GM12891 (cell line): ENCODE measurements at regions not wholly inside any gene's neighbourhood (a gene's known extent, or its start where the extent isn't known, plus 50 kb on each side); places are given as distances from the start of the nearest gene placed in this dataset.

Source experiments
- POLR2A ChIP-seq: IDR thresholded peaks from 2 replicates; pipeline ENCODE4 v1.6.1; 2011; ENCODE audit warnings: low read depth, low read length, control low read depth
- POLR2AphosphoS5 ChIP-seq: IDR thresholded peaks from 2 replicates; pipeline ENCODE4 v1.6.1; 2011; ENCODE audit warnings: low read depth, low read length, control low read depth

DNA sequence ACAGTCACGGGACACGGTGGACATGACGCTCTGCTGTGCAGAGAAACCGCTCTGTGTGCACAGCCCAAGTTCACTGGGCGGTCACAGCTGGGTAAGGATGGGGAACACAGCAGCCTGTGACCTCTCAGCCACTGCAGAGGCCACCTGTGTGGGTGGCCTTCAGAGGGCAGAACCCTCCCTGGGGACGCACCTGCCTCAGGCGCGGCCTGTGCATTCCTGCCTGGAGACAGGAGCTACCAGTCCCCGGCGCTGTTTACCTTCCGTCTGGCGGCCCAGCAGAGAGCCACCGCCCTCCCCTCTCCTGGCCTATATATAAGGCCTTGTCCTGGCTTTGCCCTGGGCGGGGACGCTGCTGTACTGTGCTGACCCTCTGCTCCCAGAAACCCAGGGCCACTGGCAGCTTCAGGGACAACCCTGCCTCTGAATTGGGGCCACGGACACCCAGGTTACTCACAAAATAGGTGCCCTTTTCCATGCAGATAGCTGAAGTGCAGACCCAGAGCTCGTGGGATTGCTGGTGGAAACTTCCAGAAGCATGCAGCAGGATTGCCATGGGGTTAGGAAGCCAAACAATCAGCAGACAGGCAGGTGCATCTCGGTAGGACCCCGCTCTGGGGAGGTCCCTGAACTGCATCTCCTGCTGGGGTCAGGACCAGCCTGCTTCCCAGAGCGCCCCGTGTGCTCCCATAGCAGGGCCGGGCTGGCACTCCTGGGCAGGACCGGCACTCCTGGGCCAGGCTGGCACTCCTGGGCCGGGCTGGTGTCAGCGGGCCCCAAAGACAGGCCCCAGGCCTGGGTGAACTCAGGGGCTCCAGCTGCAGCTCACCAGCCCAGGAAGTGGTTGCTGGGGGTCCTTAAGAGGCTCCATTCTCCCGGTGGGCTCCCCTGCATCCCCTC is 83.6 kb downstream of the SIK1 start:
- no peak for TF ChIP-seq POLR2AphosphoS5
- no peak for TF ChIP-seq POLR2A
